Stomach (tissue), 8 donors: ENCODE measurements at regions not wholly inside any gene's neighbourhood (a gene's known extent, or its start where the extent isn't known, plus 50 kb on each side); places are given as distances from the start of the nearest gene placed in this dataset.

Experiments used
- DNase-seq, 2 donors: peaks; one replicate each; pipeline versions ENCODE4 v3.0.0 to v3.0.0-alpha.2; 2013 to 2019
- H3K27ac ChIP-seq, 5 donors: fragments of 200-600 bp in 4 of 5; sonication (generic) in 4 of 5; one replicate each; pipeline ENCODE4 v1.5.1; 2013 to 2019; ENCODE audit warnings: mild to moderate bottlenecking in 1 of 5, moderate library complexity in 1 of 5
- H3K27me3 ChIP-seq, 3 donors: fragments of 200-600 bp; sonication (generic); one replicate each; pipeline ENCODE4 v1.5.1; 2017 to 2019; ENCODE audit warnings: mixed run types in 1 of 3
- H3K36me3 ChIP-seq, 4 donors: fragments of 200-600 bp; sonication (generic); 1 replicate in 3 of 4; 2 replicates in 1 of 4; pipeline ENCODE4 v1.5.1; 2016 to 2019
- H3K4me1 ChIP-seq, 4 donors: fragments of 200-600 bp; sonication (generic); one replicate each; pipeline ENCODE4 v1.5.1; 2016 to 2019
- H3K4me3 ChIP-seq, 4 donors: fragments of 200-600 bp; sonication (generic) in 3 of 4; one replicate each; pipeline ENCODE4 v1.5.1; 2016 to 2019; ENCODE audit warnings: mild to moderate bottlenecking in 1 of 4
- H3K9me3 ChIP-seq, 4 donors: fragments of 200-600 bp; sonication (generic); one replicate each; pipeline ENCODE4 v1.5.1; 2016 to 2019
- EP300 ChIP-seq: sonication (generic); formaldehyde crosslinking; IDR thresholded peaks from one replicate; pipeline ENCODE4 v1.6.1; 2017; ENCODE audit warnings: antibody characterized with exemption
- POLR2A ChIP-seq, 4 donors: fragments of 450-650 bp; IDR thresholded peaks; one replicate each; pipeline ENCODE4 v1.6.1; 2016; ENCODE audit warnings: antibody characterized with exemption in 4 of 4, control low read depth in 2 of 4, mild to moderate bottlenecking in 1 of 4, moderate library complexity in 1 of 4
- POLR2AphosphoS5 ChIP-seq, 3 donors: sonication (generic); formaldehyde crosslinking; IDR thresholded peaks; one replicate each; pipeline ENCODE4 v1.6.1; 2016; ENCODE audit warnings: antibody characterized with exemption in 3 of 3
- WGBS, 5 donors: extraction: QIAGEN DNeasy Blood & Tissue Kit in 3 of 5; methylation state at CpG; one replicate each; pipeline versions ENCODE4 v1.1.5 to v1.1.7; 2013 to 2018; 5-methylcytosine and 5-hydroxymethylcytosine counted together
- intact Hi-C: fragments of 100-400 bp; cut with DNase I; formaldehyde crosslinking; loops from one replicate; pipeline ENCODE4 v1.15.1; 2023; ENCODE audit warnings: low total_unique reads
- TF ChIP-seq, protein P1 (sequence below), 7 experiments: fragments of 450-650 bp in 4 of 7; fragments of 200-600 bp in 3 of 7; sonication (generic) in 3 of 7; IDR thresholded peaks; one replicate each; pipeline ENCODE4 v1.5.1; 2016 to 2019; ENCODE audit warnings: antibody characterized with exemption in 7 of 7, control low read depth in 2 of 7, mild to moderate bottlenecking in 1 of 7
- donor health status: healthy with polysubstance abuse.
- donor health status: Bipolar disorder and iron deficiency.
- donor health status: healthy.

GRCh38 chr3:195005251-195005620 lies 265.7 kb downstream of the XXYLT1 start:
- intact Hi-C loops = no loop called here
- TF ChIP-seq POLR2A (IDR thresholded peaks at IDR 0.05) (no peak), POLR2AphosphoS5 (IDR thresholded peaks at IDR 0.05) (no peak), EP300 (no peak)
- TF ChIP-seq, protein P1, sequence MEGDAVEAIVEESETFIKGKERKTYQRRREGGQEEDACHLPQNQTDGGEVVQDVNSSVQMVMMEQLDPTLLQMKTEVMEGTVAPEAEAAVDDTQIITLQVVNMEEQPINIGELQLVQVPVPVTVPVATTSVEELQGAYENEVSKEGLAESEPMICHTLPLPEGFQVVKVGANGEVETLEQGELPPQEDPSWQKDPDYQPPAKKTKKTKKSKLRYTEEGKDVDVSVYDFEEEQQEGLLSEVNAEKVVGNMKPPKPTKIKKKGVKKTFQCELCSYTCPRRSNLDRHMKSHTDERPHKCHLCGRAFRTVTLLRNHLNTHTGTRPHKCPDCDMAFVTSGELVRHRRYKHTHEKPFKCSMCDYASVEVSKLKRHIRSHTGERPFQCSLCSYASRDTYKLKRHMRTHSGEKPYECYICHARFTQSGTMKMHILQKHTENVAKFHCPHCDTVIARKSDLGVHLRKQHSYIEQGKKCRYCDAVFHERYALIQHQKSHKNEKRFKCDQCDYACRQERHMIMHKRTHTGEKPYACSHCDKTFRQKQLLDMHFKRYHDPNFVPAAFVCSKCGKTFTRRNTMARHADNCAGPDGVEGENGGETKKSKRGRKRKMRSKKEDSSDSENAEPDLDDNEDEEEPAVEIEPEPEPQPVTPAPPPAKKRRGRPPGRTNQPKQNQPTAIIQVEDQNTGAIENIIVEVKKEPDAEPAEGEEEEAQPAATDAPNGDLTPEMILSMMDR (IDR thresholded peaks at IDR 0.05) = no peak
- WGBS, 5 donors = 71 to 87% (median 78%) methylated on average over 7 of the region's 7 CpGs
- no peaks in the 10 kb centered on the region for H3K27me3 ChIP-seq
- no peak for DNase-seq
- H3K36me3 ChIP-seq = no peaks in the 10 kb centered on the region
- H3K4me1 ChIP-seq = peaks cover 9 to 22% (median 15%) of the 10 kb centered on the region in 4 donors
- H3K27ac ChIP-seq = no peak overlapping the region
- no peaks in the 10 kb centered on the region for H3K9me3 ChIP-seq
- H3K4me3 ChIP-seq = no peak overlapping the region

DNA sequence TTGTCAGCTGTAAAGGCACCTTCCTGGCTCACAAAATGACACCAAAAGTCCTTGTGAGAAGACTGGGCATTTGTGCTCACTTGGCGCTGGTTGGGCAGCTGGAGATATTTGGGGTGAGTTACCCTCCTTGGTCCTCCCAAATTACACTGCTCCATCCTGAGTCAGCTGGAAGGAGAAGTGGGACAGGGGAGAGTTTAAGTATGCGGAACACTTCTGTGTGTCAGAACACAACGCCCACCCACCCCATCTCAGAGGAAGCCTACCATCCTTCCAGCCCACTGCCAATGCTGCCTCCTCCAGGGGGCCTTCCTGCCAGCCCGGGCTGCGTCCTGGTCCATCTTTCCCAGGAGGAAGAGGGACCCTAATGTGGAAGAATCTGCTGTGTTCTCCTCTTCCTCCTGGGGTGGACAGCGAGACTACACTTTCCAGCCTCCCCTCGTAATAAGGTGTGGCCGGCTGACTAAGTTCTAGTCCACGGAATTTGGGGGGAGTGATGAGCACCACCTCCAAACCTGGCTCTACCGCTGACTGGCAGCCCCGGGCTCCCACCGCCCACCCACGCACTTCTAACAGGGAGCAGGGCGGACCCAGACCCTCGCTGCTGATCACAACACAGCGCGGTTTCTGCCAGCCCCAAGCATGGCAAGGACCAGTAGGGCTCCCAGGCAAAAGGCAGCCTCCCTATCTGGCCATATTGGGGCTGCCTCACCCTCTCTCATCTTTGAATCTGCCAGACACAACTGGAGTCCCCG lies 265.0 kb downstream of the XXYLT1 start:
- no peak for TF ChIP-seq EP300
- TF ChIP-seq POLR2A (IDR thresholded peaks at IDR 0.05) = no peak
- TF ChIP-seq POLR2AphosphoS5 (IDR thresholded peaks at IDR 0.05) = no peak
- TF ChIP-seq, protein P1 (IDR thresholded peaks at IDR 0.05) = no peak
- DNase-seq = no peak
- H3K9me3 ChIP-seq = no peaks in the 10 kb centered on the region
- peaks cover 9 to 22% (median 15%) of the 10 kb centered on the region in 4 donors for H3K4me1 ChIP-seq
- H3K36me3 ChIP-seq = no peaks in the 10 kb centered on the region
- WGBS, 5 donors = 80 to 92% (median 89%) methylated on average over 8 to 18 of the region's 18 CpGs
- no peaks in the 10 kb centered on the region for H3K27me3 ChIP-seq
- intact Hi-C loops = no loop called here
- no peak overlapping the region for H3K4me3 ChIP-seq
- H3K27ac ChIP-seq = no peak overlapping the region

DNA sequence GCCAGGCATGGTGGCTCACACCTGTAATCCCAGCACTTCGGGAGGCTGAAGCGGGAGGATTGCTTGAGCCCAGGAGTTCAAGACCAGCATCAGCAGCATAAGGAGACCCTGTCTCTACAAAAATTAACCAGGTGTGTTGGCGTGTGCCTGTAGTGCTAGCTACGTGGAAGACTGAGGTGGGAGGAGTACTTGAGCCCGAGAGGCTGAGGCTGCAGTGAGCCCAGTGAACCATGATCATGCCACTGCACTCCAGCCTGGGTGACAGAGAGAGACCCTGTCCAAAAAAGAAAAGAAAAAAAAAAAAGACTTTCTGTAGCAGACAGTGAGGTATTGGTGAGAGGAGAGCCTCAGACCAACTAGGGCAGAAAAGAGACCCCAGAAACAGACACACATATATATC lies 263.8 kb downstream of the XXYLT1 start:
- intact Hi-C loops = no loop called here

DNA sequence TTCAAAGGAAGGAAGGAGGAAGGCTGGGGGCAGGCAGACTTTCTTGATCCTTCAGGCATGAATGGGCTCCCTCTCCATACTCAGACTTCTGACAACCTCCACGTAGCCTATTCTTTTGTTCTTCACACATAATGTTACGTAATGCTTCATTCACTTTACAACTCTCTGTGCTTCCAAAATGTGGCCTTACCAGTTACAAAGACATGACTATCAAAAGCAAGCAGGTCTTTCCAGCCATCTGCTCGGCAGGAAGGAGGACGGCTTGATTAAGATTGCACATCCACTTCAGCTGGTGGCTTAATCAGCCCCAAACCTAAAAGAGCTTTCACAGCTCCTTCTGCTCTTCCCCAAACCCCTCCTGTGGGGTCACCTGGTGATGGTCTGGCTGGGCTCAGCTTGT lies 263.2 kb downstream of the XXYLT1 start:
- DNase-seq = peak in 1 of 2 donors; percentile 14

More for the DNA sequence above, 263.8 kb downstream of the XXYLT1 start:
- Histone ChIP-seq H3K27me3 (no peaks in the 10 kb centered on the region), H3K4me3 (no peak overlapping the region), H3K27ac (no peak overlapping the region), H3K36me3 (no peaks in the 10 kb centered on the region), H3K4me1 (peaks cover 4 to 16% (median 10%) of the 10 kb centered on the region in 4 donors), H3K9me3 (no peaks in the 10 kb centered on the region)
- DNase-seq = peak in 1 of 2 donors; percentile 7
- 88 to 95% (median 91%) methylated on average over 4 to 5 of the region's 5 CpGs for WGBS, 5 donors
- TF ChIP-seq, protein P1 (IDR thresholded peaks at IDR 0.05) = no peak
- TF ChIP-seq POLR2AphosphoS5 (IDR thresholded peaks at IDR 0.05) (no peak), POLR2A (IDR thresholded peaks at IDR 0.05) (no peak), EP300 (no peak)

More for the DNA sequence above, 263.2 kb downstream of the XXYLT1 start:
- Histone ChIP-seq H3K36me3 (no peaks in the 10 kb centered on the region), H3K27ac (no peak overlapping the region), H3K27me3 (no peaks in the 10 kb centered on the region), H3K9me3 (no peaks in the 10 kb centered on the region), H3K4me1 (peaks cover 0 to 10% (median 5%) of the 10 kb centered on the region in 4 donors), H3K4me3 (no peak overlapping the region)
- intact Hi-C loops = no loop called here
- WGBS, 5 donors = 51 to 65% (median 56%) methylated on average over 4 of the region's 4 CpGs
- TF ChIP-seq POLR2AphosphoS5 (IDR thresholded peaks at IDR 0.05) = no peak
- TF ChIP-seq EP300 = no peak
- TF ChIP-seq, protein P1 (IDR thresholded peaks at IDR 0.05) = no peak
- no peak for TF ChIP-seq POLR2A (IDR thresholded peaks at IDR 0.05)
